ENCODE measurements at regions not wholly inside any gene's neighbourhood (a gene's known extent, or its start where the extent isn't known, plus 50 kb on each side); places are given as distances from the start of the nearest gene placed in this dataset.

DNA sequence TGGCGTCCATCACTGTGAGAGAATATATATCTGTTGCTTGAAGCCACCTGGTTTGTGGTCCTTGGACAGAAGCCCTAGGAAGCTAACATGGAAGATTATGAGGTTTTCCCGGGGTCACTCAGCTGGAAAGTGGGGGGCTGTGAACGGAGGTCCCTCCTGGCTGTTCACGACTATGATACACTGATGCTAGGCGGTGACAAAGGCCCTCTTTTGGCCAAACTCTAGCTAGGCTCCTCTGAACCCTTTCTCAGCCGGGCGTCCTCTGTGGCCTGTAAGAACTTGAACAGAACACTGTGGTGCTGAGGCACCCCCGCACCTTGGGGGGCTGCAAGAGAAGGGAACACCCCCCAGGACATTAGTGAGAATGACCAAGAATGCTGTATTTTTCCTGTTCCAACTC, 164.6 kb downstream of the TFCP2L1 start:
- DNase-seq, result no peak

DNA sequence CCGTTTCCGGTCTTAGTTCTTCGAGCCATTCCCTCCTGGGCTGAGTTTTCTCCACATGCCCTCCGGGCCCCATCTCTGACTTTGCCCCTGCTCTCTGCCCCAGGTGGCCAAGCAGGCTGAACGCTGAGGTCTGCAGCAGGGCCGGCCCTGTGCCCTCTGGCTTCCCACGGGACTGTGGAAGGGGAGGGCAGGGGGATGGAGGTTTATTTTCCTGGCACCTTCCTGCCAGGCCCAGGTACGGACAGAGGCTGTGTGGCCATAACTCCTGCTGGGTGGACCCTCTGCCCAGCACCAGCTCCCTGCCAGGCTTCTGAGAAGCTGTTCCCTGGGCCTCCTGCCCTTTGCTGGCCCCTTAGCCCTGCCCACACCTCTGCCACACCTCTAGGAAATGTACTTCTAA, 164.0 kb downstream of the TFCP2L1 start:
- no peak for DNase-seq

DNA sequence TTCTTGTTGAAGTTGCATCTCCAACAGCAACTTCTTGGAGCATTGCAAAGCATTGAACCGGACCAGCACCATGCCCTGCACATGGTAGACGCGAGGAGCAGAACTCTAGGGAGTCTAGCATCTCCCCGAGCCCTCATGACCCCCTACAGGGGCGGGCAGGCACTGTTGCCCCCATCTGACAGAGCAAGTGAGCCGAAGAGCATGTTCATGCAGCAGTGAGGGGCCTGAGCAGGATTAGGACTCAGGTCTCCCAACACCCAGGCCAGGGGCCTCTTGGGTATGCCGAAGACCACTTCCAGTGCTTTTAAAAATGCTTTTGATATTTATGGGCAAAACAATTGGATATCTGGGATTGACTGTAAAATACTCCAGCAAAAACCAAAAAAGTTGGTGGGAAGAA, 163.3 kb downstream of the TFCP2L1 start:
- DNase-seq, result no peak

DNA sequence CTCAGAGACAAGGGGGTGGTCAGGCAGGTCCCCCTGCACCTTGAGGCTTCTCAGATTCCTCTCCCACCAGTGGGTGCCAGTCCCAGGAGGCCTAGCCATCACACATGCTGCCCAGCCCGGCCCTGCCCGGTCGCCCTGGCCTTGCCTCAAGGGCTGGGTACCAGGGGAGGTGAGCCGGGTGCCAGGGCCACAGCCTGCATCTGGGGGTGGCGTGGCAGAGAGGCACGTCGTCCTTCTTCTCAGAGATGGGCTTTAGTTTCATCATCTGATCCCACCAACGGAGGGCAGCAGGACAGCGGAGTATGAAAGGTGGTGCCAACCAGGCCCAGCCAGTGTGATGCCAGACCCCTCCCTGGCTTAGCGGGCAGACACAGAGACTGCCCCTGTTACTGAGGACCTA, 161.7 kb downstream of the TFCP2L1 start:
- no peak for DNase-seq

DNA sequence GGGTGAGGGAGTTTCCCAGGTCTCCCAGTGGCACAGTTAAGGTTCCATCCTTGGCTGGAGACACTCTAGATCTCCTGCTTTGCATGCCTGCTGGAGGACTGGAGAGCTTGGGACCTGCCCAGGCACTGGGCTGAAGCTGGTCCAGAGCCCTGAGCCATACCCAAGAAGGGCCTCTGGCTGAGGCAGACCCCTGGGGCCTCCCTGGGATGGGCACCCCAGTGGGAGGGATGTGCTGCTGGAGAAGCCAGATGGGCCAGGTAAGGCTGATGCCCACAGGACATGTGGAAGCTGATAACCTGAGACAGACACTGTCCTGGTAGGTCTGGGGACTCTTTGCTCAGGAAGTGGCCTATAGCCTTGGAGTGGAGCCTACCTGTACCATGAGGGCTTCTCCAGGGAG, 160.7 kb downstream of the TFCP2L1 start:
- no peak for DNase-seq

DNA sequence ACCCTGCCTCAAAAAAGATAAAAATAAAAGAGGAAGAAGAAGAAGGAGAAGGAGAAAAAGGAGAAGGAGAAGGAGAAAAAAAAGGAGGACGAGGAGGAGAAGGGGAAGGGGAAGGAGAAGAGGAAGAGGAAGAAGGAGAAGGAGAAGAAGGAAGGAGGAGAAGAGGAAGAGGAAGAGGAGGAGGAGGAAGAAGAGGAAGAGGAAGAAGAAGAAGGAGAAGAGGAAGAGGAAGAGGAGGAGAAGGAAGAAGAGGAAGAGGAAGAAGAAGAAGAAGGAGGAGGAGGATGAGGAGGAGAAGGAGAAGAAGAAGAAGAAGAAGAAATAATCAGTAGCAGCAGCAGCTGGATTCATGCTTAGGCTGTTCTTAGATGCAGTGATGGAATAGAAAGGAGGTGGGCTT, 159.7 kb downstream of the TFCP2L1 start:
- no peak for DNase-seq

DNA sequence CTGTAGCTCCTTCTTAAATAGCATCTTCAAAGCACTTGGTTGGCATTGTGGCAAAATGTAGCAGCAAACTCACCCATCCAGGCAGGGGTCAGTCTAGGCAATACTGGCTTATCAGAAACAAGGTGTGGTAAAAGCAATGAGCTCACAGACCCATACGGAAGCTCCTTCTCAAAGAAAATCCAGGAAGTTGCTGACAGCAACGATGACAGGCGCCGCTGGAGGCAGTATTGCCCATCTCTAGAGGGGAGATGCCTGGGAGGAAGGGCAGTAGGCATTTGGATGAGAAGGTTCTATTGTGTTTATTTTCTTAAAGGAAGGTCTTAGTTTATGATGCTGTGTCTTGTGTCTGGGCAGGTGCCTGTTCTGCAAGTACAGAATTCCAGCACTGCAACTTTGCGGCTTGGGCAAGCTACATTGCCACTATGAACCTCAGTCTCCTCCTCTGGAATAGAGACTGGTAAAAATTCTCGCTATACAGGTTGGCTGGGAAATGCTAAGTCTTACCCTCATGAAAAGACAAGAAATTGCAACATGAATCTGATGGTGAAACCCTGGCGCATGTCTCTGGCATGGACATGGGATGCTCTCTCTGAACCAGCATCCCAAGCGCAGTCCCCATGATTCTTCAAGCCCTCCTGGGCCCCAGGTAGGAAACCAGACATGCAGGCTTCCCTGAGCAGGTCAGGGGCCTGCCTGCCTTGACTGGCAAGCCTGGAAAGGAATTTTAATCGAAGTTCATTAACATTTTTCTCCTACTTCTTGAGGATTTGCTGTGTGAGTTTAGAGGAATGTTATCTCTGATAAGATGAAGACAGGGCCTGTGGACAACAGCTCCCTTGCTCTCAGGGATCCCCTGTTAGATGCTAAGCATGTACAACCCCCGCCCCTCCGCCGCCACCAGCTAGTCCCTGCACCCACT, 156.0 kb downstream of the TFCP2L1 start:
- no peak for DNase-seq

DNA sequence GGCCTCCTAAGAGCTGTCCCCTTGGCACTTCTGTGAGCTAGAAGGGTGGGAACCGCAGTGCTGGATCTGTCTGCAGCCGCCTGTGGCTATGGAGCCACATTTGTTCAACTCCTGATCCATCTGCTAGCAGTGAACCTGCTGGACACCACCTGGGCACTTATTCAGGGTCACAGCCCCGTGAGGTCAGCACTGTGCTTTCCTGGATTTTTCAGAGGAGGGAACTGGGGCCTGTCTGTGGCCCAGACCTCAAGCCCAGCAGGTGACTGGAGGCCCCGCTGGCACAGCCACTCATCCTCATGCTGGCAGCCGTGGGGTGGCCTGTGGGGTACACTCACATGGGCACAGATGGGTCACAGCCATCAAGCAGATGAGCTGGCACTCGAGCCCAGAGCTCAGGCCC, 155.3 kb downstream of the TFCP2L1 start:
- no peak for DNase-seq

DNA sequence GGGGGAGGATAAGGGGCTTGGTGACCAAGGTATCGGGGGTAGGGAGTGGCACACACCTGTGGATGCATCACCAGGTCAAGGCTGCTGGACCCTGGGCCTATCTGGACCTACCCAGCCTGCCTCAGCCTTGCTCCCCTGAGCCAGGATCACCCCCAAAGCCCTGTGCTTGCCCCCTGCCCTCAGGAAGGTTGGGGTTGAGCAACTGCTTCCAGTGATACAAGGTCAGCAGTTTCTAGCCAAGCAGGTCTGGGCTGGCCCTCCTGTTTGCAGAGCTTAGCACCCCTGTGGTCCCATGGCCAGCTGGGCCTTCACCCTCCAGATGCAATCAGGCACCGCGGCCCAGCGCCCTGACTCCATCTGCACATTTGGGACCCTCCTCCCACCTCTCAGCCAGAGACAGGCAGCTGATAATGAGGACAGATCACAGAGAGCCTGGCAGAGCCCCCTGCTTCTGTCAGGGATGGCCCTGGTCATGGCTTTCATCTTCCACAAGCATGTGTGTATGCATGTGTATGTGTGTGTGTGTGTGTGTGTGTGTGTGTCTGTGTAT, 154.6 kb downstream of the TFCP2L1 start:
- peak in 1 of 3 experiments; percentile 36 for DNase-seq

DNA sequence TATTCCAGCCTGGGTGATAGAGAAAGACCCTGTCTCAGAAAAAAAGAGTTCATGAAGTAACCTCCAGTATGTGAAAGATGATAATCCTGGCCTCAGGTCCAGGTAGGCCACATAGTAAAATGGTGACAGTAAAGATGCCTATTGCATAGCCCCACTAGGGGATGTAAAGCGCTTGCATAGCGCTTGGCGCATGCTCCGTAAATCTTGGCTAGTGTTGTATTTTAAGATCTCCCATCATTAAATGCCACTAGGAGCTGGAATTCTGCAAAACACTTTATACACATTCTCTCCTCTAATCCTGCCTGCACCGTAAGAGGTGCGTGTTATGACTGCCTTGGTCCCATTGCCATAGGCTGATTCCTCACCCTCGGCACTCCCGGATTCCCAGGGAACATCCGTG, 153.6 kb downstream of the TFCP2L1 start:
- DNase-seq, result no peak

DNA sequence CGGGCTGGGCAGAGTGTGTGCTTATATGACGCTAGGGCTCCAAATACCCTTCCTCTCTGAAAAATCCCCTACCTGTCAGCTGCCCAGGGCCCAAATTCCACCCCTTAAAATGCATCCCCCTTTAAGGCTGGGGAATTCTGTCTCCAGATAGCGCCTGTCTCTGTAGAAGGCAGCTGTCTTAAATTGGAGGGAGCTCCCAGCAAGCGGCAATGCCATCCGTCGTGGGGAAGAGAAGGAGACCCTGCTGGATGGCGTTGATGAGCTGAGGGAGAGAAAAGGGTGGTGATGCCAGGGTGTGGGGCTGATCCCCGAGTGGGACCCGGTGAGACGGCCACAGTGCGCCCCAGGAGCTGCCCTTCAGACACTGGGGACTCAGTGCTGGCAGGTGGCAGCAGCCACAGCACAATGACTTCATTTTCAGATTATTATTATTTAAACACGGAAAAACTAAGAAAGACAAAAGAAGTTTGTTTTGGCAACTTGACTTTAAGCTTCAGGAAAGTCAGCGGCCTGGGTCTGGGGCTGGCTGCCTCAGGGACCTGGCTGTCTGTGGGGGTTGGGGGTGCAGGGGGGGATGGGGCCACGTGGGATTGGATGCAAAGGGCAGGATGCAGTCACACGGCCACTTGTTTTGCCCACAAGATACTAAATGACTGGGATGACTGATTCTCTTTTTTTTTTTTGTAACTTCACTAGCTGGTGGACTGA, 152.8 kb downstream of the TFCP2L1 start:
- no peak for DNase-seq

DNA sequence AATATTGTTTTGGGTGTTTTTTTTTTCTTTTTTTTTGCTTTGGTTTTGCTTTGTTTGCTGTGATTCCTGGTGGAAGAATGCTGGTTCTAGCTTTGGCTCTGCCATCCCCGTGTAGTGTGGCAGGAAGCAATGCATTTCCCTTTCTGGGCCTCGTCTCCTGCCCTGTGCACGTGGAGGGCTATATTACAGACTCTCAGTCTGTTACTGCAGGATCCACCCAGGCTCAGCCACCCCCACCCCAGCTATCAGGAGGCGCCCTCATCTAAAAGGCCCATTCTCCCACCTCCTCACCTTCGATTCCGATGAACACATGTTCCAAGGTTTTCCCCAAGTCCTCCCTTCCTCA, 152.3 kb downstream of the TFCP2L1 start:
- no peak for DNase-seq

DNA sequence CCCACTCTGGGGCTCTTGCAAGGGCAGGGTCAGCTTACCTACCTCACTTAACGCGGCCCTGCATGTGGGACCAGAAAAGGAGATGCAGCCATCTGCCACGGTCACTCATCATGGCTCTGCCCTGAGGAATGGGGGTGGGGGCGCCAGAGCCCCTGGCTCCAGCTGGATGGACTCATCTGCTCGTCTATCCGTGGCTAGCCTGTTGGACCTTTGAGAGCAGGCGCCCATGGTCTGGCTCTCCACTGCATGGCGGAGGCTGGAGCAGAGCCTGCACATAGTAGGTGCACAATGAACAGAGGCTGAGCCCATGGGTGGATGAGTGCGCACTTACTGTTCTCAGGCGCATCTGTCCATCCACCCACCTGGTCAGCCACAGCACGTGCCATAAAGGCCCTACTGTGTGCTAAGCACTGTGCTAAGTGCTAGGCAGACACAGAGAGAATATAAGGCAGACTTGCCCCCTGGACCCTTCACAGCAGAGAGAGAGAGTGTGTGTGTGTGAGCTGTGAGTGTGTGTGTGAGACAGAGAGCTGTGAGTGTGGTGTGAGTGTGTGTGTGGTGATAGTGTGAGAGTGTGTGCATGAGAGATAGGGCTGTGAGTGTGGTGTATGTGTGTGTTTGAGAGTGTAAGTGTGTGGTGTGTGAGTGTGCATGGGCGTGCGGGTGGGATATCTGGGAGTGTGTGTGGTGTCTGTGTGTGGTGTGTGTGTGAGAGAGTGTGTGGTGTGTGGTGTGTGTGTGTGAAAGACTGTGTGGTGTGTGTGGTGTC, 151.3 kb downstream of the TFCP2L1 start:
- DNase-seq, result no peak

DNA sequence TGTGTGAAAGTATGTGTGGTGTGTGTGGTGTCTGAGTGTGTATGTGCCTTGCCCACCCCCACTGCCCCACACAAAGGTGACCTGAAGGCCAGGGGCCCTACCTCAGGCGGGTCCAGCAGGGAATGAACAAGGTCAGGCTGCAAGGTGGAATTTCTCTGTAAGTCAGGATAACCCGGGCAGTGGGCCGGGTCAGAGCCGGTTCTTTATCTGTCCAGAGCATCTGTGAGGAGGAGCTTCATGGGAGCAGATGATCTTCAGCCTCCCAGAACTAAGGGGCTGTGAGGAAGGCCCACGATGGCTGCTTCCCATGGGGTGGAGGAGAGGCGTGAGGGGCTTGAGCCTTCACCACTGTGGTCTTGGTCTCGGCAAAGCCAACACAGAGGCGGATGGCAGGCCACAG, 150.3 kb downstream of the TFCP2L1 start:
- DNase-seq, result no peak

DNA sequence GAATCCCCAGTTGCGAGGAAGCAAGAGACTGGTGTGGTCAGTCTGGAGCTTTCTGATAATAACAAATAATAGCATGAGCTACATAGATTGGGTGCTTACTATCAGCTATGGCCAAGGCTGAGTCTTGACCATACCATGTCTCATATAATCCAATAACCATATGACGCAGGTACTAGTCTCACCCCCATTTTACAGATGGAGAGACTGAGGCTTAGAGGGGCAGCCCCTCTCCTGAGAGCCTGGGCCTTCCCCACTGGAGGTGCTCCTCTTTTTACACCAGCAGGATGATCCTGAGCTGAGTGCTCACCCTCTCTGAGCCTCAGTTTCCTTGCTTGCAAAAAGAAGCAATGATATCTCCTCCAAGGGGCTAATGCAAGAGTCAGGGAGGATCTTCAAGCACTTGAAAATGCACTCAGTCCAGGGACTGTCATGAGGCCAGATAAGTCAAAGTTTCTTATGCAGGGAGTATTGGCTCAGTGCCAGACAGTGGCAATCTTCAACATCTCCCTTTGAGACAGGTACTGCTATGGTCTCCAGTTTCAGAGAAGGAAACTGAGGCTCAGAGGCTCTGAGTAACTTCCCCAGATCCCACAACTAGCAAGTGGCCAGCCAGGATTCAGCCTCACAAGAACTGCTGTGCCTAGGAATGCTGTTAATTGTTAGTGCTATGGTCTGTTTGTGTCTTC, 149.7 kb downstream of the TFCP2L1 start:
- no peak for DNase-seq

DNA sequence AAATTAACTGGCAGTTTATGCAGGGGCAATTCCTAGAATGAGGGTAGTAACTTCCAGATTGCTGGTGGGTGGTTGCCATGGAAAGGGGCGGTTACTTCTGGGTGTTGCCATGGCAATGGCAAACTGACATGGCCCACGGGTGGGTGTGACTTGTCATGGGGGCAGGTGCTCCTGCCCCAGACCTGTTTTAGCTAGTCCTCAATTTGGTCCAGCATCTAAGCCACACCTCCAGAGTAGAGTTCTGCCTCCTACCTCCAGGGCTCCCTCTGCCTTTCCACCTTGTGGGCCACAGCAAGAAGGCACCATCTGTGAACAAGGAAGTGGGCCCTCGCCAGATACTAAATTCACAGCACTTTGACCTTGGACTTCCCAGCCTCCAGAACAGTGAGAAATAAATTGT, 148.7 kb downstream of the TFCP2L1 start:
- no peak for DNase-seq

DNA sequence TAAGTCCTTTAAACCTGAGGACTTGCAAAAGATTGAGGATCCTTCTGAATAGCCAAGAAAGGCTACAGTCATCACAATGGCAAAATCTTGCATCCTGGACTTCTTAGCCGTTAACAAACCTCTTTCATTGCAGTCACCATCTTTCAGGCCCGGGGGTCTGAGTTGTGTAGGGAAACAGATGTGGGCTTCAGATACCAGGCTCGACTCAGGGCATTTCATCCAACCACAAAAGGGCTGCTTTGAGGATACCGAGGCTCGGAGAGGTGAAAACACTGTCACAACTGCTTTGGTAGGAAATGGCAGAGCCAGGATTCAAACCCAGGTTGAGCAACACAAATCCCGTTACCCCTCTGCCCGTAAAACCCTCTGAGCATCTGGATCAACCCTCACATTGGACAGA, 147.4 kb downstream of the TFCP2L1 start:
- no peak for DNase-seq

DNA sequence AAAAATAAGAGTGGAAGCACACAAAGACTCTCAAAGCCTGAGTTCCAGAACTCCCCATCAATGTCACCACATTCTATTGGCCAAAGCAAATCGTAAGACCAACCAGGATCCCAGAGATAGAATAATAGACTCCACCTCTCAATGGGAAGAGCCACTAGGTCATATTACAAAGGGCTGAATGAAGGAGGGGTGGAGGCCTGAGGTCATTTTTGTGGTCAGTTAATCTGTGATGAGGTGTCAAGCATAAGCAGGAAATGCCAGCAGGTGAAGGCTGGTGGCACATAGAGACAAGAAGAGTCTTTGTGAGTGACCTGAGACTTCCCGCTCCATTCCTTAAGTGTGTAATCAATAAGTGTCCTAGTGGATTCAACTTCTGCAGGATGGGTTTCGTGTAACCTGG, 144.3 kb downstream of the TFCP2L1 start:
- no peak for DNase-seq

DNA sequence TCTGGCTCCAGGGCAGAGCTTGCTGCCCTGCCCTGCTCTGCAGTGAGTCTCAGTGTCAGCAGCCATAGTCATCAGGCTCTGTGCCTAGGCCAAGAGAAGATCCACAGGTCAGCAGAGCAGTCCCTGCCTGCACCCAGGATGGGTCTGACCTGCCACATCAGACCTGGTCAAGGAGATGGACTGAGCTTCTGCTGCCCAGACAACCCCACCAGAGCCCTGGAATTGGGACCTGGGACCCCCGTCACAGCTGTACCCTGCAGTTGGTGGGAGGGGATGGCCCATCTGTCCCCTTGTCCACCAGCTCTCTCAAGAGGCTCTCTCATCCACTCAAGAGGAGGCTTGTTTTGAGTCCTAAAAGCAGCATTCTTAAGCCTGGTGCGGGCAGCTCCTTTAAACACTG, 142.6 kb downstream of the TFCP2L1 start:
- DNase-seq, result no peak

DNA sequence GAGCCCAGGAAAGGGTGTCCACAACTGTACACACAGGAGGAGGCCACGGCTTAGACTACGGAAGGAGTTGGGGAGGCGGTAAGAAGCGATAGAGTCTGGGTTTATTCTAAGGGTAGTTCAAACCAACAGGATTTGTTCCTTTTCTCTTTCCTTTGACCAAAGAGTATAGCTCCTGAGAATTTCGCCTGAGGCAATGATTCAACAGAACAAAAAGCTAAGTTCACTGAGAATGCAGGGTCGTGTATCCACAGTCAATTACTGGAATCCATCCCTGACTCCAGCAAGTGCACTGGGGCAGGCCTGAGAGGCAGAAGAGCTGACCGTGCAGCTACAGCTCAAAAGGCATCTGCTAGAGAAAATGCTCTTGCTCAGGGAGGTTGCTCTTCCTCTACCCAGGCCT, 140.9 kb downstream of the TFCP2L1 start:
- no peak for DNase-seq

DNA sequence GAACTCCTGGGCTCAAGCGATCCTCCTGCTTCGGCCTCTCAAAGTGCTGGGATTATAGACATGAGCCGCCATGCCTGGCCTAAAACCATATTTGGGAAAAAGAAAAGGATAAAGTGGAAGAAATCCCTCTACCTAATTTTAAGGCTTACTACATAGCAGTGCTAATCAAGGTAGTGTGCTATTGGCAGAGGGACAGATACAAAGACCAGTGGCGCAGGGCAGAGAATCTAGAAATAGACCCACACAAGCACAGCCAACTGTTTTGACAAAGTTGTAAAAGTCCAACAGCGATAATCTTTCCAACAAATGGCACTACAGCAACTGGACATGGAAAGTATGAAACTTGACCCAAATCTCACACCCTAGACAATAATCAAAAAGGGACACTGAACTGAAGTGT, 138.4 kb downstream of the TFCP2L1 start:
- DNase-seq, result no peak

DNA sequence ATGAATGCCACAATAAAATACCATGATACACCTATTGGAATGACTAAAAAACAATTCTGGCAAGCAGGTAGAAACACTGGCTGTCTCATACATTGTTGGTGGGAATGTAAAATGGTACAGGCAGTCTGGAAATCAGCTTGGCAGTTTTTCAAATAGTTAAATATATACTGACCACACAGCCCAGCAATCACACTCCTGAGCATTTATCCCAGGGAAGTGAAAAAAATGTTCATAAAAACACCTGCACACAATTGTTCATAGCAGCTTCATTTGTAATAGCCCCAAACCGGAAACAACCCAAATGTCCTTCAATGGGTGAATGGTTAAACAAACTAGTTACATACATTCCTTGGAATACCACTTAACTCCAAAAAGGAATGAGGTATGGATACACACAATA, 137.2 kb downstream of the TFCP2L1 start:
- no peak for DNase-seq

DNA sequence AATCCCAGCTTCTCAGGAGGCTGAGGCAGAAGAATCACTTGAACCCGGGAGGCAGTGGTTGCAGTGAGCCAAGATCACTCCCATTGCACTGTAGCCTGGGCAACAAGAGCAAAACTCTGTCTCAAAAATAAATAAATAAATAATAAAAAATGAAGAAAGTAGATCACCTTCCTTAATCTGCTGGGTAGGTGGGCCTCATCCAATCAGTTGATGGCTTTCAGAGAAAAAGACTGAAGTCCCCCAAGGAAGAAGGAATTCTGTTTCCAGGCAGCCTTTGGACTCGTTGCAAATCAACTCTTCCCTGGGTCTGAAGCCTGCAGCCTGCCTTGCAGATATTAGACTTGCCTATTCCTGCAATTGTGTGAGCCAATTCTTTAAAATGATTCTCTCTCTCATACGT, 136.5 kb downstream of the TFCP2L1 start:
- no peak for DNase-seq
